ENCODE measurements at regions not wholly inside any gene's neighbourhood (a gene's known extent, or its start where the extent isn't known, plus 50 kb on each side); places are given as distances from the start of the nearest gene placed in this dataset.

DNA sequence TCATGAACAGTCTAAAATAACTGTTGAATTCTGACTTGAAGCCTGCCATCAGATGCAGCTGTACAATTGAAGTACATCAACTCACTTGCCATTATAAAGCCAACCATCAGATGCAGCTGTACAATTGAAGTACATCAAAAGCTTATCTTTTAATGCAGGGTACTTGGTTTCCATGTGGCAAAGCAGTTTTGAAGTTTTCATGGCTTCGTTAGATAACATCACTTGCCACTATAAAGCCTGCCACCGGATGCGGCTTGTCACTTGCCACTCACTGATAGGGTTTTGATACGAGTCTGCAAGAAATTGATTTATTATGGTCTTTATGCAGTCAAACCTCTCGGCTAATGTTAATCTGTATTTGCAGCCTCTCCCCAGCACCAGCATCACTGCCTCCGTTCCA lies 1605.8 kb downstream of the SUCLG1 start:
- TF ChIP-seq ZNF274 (IDR thresholded peaks at IDR 0.05; ENCODE audit: low read length): no peak
- no peak for TF ChIP-seq ZNF274 (tag by site-specific recombination; IDR thresholded peaks at IDR 0.05; ENCODE audit: borderline replicate concordance)
- TF ChIP-seq, protein P1, sequence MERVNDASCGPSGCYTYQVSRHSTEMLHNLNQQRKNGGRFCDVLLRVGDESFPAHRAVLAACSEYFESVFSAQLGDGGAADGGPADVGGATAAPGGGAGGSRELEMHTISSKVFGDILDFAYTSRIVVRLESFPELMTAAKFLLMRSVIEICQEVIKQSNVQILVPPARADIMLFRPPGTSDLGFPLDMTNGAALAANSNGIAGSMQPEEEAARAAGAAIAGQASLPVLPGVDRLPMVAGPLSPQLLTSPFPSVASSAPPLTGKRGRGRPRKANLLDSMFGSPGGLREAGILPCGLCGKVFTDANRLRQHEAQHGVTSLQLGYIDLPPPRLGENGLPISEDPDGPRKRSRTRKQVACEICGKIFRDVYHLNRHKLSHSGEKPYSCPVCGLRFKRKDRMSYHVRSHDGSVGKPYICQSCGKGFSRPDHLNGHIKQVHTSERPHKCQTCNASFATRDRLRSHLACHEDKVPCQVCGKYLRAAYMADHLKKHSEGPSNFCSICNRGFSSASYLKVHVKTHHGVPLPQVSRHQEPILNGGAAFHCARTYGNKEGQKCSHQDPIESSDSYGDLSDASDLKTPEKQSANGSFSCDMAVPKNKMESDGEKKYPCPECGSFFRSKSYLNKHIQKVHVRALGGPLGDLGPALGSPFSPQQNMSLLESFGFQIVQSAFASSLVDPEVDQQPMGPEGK (tag by site-specific recombination; IDR thresholded peaks at IDR 0.05): no peak
- TF ChIP-seq ZNF777 (tag by site-specific recombination; IDR thresholded peaks at IDR 0.05; ENCODE audit: borderline replicate concordance): no peak
- TF ChIP-seq, protein P2, sequence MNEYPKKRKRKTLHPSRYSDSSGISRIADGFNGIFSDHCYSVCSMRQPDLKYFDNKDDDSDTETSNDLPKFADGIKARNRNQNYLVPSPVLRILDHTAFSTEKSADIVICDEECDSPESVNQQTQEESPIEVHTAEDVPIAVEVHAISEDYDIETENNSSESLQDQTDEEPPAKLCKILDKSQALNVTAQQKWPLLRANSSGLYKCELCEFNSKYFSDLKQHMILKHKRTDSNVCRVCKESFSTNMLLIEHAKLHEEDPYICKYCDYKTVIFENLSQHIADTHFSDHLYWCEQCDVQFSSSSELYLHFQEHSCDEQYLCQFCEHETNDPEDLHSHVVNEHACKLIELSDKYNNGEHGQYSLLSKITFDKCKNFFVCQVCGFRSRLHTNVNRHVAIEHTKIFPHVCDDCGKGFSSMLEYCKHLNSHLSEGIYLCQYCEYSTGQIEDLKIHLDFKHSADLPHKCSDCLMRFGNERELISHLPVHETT (tag by site-specific recombination; IDR thresholded peaks at IDR 0.05): no peak
- TF ChIP-seq, protein P3, sequence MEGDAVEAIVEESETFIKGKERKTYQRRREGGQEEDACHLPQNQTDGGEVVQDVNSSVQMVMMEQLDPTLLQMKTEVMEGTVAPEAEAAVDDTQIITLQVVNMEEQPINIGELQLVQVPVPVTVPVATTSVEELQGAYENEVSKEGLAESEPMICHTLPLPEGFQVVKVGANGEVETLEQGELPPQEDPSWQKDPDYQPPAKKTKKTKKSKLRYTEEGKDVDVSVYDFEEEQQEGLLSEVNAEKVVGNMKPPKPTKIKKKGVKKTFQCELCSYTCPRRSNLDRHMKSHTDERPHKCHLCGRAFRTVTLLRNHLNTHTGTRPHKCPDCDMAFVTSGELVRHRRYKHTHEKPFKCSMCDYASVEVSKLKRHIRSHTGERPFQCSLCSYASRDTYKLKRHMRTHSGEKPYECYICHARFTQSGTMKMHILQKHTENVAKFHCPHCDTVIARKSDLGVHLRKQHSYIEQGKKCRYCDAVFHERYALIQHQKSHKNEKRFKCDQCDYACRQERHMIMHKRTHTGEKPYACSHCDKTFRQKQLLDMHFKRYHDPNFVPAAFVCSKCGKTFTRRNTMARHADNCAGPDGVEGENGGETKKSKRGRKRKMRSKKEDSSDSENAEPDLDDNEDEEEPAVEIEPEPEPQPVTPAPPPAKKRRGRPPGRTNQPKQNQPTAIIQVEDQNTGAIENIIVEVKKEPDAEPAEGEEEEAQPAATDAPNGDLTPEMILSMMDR (tag by site-specific recombination; IDR thresholded peaks at IDR 0.05): no peak
- TF ChIP-seq, protein P4, sequence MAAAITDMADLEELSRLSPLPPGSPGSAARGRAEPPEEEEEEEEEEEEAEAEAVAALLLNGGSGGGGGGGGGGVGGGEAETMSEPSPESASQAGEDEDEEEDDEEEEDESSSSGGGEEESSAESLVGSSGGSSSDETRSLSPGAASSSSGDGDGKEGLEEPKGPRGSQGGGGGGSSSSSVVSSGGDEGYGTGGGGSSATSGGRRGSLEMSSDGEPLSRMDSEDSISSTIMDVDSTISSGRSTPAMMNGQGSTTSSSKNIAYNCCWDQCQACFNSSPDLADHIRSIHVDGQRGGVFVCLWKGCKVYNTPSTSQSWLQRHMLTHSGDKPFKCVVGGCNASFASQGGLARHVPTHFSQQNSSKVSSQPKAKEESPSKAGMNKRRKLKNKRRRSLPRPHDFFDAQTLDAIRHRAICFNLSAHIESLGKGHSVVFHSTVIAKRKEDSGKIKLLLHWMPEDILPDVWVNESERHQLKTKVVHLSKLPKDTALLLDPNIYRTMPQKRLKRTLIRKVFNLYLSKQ (tag by site-specific recombination; IDR thresholded peaks at IDR 0.05; ENCODE audit: borderline replicate concordance): no peak
- no peak for TF ChIP-seq ZNF626 (tag by site-specific recombination; IDR thresholded peaks at IDR 0.05)
- no peak for TF ChIP-seq HOXA7 (CRISPR knock-in tag; IDR thresholded peaks at IDR 0.05; ENCODE audit: borderline replicate concordance)
- TF ChIP-seq ZNF239 (tag by site-specific recombination; IDR thresholded peaks at IDR 0.05): no peak
- TF ChIP-seq ZNF23 (tag by site-specific recombination; IDR thresholded peaks at IDR 0.05; ENCODE audit: borderline replicate concordance): no peak
- no peak for TF ChIP-seq GLIS2 (tag by site-specific recombination; IDR thresholded peaks at IDR 0.05)

Measured in HEK293 (cell line).